HG03139 (cell line): ENCODE measurements at regions not wholly inside any gene's neighbourhood (a gene's known extent, or its start where the extent isn't known, plus 50 kb on each side); places are given as distances from the start of the nearest gene placed in this dataset.

Source experiments
- ATAC-seq: cut with Tn5 transposase; IDR thresholded peaks from one replicate; pipeline ENCODE4 v1.9.1; 2021; ENCODE audit not compliant: unreplicated experiment

DNA sequence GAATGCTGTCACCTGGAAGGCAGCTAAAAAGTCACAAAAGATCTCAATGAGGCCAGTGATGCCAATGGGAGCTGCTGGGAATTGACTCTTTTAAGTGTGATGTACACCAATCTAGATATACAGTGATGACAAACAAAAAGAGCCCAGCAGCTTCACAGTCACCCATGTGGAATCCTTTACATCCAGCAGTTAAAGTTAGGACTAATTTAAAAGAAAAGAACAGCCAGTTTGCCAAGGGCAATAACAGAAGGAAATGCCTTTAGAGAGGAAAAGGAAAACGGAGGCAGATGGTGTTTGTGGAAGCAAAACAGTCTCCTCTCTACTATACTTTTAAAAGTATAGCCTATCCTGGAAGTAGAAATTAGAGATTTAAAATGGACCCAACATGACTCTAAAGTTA is 873.5 kb downstream of the EPHA7 start:
- no peak for ATAC-seq

DNA sequence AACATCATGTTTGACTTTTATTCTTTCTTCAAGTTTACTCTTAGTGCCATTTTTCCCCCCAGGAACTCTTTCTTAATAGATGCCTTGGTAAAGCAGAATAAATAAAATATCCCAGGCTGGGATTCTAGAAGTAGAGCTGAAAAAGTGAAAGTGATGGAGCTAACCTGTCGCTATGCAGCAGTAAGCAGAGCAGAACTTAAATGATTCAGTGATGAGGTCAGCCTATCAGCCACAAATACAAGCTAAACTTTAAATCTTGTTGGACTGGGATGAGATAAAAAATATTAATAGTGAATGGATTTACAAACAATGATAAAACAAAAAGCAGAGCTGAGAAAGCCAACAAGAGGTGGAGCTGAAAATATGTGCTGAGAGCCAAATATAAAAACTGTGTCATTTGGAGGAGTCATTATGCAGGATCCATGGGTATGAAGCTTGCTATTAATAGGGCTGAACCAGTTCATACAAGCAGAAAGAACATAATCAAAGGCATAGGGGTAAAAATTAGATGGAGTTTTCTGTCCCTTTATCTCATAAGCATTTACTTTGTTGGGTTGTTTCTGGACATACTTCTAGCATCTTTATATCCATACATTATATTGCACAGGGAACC is 877.8 kb downstream of the EPHA7 start:
- no peak for ATAC-seq

DNA sequence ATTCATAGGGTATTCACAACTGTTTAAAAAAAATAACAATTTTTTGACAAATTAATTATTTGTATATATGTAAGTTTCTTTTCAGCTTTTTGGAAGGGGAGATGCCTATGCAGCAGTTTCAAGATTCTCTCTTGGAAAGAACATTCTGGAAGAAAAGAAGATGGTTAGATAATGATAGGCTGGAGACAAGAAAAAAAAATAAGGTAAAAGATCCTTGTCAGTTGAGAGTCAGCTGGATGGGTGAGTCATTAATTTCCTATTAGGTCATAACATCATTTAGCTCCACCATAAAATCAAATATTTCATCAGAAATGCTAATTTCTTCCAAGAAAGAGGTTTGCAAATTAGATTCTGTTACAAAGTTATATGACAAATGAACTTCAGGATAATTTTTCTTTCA is 880.4 kb downstream of the EPHA7 start:
- no peak for ATAC-seq

DNA sequence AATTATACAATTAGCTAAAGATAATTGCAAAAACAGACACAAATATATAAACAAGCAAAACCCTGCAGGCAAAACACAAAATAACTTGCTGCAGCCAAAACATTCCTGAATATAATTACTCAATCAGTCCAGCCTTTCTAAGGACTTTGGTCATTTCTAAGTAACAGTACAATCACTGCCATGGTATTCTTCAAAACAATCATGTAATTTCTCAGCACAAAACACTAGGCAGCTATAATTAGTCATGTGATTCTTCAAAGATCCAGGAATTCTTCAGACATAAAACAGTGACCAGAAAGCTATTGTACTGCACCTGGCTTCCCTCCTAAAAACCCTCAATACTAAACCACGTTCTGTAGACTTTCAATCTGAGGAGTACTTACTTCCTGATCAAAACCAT is 881.1 kb downstream of the EPHA7 start:
- ATAC-seq, result no peak

DNA sequence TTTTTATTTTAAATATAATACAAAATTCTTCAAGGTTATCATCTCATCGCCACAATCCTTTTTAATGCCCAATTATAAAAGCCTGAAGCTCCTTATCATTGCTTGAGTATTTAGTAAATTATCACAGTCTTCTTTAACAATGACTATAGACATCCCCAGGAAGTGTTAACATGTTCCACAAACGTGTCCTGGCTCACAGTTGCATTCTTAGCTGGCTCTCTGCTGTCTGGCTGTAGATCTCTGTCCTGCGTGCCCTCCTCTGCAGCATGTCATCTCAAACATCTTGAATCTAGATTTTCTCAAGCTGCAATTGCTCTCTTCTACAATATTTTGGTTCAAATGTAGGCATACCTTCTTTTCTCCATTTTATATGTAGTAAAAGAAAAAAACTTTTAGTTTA is 885.2 kb downstream of the EPHA7 start:
- ATAC-seq, result no peak

DNA sequence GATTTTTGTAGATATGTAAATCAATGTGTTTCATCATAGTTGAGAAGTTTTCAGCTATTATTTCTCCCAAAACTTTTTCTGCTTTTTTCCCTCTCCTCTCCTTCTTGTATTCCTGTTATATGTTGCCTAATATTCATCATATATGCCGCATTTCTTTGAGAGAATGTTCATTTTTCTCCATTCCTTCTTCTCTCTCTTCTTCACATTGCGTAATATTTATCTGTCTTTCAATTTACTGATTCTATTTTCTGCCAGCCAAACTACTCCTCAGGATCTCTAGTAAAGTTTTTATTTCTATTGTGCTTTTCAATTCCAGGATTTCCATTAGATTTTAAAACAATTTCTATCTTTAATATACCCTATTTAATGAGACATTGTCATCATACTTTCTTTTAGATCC is 896.8 kb downstream of the EPHA7 start:
- ATAC-seq, result no peak

DNA sequence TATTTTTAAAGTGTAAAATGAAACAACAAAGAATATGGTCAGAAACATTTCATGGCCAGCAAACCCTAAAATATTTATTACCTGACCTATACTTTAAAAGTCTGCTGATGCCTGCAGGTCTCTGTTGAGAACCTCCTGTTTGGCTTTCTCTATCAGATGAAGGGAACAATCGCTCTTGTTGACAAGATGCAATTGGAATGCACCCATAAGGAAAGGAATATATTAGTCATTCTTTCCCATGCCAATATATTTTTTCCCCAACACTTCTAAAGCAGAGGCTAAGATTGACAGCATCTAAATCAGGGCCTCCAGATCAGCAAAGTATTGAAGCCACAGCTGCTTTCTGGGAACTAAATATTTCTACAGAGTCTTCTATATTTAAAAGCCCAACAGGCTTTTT is 897.8 kb downstream of the EPHA7 start:
- ATAC-seq, result no peak

DNA sequence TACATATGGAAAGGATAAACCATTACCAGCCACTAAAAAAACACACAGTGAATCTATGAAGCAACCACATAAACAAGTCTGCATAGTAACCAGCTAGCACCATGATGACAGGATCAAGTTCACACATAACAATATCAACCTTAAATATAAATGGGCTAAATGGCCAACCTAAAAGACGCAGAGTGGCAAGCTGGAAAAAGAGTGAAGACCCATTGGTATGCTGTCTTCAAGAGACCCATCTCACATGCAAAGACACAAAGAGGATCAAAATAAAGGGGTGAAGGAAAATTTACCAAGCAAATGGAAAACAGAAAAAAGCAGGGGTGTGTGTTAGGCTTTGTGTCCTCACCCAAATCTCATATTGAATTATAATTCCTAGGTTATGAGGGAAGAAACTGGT is 909.2 kb downstream of the EPHA7 start:
- no peak for ATAC-seq

DNA sequence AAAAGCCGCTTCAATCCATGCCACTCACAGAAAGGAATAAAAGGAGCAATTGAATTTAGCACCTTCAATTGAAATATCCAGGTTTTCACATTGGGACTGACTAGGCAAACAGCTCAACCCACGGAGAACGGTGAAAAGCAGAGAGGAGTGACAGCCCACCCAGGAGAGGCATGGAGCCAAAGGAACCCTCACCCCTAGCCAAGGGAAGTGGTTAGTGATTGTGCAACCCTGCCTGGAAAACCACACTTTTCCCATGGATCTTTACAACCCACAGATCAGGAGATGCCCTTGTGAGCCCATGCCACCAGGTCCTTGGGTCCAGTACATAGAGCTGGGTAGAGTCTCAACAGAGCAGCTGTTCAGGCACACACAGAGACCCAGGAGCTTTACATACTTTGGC is 911.8 kb downstream of the EPHA7 start:
- ATAC-seq, result no peak

DNA sequence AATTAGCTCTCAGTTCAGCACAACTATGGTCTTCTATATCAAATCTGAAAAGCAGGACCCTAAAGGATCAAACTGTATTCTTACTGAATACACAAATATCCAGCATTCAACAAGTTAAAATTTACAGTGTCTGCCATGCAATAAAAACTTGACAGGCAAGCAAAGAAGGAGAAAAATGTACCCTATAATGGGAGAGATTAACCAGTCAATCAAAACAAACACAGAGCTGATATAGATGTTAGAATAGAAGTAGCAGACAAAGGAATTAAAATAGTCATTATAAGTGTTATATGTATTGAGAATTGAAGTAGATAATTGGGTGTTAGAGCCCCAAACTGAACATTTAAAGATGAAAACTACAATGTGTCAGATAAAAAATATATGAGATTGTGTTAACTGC is 914.9 kb downstream of the EPHA7 start:
- no peak for ATAC-seq

DNA sequence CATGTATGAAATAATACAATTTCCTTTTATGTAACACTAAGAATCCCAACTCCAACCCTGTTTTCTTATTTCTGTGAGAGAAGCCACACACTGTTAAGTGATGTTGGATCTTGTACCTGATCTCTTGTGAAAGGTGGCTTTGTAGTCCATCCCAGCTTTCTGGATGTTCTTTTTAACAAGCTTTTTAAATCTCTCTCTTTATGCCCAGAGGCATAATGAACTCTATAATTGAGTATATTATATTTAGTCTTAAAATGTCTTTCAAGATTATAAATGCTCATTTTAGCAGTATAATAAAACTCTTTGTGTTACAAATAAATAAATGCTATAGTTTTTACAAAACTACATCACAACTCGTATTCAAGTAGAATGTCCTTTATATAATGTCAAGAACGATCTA is 922.1 kb downstream of the EPHA7 start:
- ATAC-seq, result no peak

DNA sequence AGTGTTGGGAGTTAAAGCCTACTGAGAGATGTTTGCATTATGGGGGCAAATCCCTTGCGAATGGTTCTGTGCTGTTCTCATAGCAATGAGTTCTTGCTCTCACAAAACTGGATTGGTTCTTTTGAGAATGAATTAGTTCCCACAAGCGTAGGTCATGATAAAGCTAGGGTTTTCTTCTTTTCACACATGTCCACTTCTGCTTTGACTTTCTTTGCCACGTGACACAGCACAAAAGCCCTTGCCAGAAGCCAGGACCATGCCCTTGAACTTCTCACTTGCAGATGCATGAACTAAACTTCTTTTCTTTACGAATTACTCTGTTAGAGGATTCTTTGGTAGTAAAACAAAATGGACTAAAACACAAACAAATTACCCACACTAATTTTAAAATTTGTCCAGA is 922.8 kb downstream of the EPHA7 start:
- ATAC-seq, result no peak

DNA sequence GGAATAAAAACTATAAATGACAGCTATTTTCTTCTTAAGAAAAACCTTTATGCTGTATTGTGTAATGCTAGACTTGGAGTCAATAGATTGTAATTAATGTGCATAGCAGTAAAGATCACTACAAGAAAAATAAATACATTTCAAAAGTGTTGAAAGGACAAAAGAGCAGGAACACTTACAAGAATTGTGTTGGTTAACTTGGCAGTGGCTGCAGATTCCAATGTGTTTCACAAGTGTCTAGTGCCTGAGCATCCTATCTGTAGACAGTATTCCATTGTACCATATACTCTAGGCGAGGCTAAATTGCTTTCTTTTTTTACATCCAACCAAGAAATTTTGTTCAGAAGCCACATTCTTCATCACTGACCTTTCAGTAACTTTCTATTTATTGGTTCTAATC is 924.1 kb downstream of the EPHA7 start:
- no peak for ATAC-seq

DNA sequence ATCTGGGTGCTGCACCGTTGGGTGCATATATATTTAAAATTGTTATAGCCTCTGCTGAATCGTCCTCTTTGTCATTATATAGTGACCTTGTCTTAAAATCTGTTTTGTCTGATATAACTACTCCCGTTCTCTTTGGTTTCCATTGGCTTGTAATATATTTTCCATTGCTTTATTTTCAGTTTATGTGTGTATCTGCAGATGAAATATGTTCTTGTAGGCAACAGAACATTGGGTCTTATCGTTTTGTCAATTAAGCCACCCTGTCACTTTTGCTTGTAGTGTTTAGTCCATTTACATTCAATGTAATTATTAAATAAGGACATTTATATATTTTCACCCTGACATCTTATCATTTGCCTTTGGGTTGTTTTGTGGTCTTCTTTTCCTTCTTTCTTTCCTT is 933.9 kb downstream of the EPHA7 start:
- ATAC-seq, result no peak

DNA sequence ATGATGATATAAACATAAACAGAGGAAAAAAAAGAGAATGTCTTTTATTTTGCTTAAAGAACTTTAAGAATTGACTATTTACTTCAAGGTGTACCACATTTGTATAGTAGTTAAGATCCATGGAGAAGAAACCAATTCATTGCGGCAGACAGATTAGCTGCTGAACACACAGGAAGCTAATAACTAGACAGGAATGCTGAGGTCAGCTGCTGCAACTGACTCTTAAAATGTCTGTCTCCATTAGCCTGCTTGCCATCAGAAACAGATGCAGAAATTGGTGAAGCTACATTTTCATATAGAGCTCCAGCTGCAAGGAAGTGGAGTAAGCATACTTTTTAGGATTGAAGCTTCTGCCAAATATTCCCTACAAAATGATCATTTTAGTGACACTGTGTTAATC is 939.5 kb downstream of the EPHA7 start:
- ATAC-seq, result no peak

DNA sequence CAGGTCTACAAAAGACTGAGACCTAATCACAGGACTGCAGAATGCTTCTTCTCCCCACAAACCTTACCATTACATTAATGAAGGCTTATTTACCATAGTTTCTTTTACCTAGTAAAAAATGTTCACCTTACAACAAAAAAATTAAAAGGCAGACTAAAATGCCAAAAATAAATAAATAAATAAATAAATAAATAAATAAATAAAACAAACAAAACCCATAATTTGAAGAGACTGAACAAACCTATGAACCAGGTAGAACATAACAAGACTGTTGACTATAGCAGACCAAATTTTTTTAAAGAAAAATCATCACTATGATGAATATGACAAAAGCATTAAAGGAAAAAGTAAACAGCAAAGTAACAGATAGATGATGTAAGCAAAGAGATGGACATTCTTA is 946.3 kb downstream of the EPHA7 start:
- ATAC-seq, result no peak

DNA sequence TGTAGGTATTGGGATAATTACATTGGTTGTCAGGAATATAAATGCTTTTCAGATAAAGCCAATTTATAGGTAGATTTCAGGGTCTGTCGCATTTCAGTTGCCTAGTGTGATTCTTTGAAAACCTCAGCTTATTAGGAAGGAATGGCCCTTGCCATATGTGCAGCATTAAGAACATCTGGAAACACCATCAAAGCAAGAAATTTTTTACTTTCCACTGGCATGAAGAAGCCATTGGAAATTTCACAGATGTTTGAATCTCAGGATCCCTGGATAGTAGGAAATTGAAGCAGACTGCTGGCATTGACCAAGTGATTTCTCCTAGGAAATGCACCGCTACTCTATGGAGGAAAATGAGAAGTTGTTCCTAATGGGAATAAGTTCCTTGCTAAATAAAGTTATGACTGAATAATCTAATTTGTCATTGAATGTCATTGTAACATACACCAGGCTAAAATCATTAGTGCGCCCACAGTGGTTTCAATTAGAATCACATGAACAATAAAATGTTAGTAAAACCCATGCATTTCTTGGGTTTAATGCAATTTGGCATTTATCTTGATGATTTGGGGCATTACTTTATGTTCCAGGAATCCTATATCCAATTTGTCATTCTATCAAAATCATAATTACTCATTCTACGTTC is 950.1 kb downstream of the EPHA7 start:
- no peak for ATAC-seq

DNA sequence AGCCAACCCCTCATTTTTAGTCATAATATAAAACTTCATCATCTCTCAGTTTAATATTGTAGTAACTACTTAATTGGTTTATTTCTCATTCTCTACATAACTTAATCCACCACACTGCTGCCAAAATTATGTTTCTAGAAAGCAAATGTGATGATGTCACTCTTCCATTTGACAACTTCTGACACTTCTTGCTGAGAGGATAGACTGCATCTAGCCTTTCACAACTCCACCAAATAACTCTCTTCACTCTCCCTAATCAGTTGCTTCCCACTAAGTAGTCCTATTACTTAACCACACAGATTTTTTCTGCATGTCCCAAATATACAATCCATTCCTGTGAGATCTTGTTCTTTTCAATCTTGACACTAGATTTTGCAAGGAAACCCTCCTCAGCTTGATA is 951.3 kb downstream of the EPHA7 start:
- no peak for ATAC-seq

DNA sequence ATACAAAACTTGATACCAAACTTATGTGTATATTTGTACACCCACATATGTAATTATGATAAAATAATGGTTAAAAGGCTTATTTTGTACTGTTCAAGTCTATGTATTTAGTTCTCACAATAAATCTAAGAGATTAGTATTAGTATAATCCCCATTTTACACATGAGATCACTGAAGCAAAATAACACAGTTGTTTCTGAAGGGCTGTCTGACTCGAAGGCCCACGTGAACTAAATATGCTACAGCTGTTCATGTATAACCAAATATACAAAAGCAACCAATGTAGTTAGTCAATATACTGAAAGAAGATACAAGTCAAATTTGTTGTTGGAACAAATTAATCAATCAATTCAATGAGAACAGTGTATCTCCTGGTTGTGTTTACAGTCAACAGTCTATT is 959.2 kb downstream of the EPHA7 start:
- ATAC-seq, result no peak

DNA sequence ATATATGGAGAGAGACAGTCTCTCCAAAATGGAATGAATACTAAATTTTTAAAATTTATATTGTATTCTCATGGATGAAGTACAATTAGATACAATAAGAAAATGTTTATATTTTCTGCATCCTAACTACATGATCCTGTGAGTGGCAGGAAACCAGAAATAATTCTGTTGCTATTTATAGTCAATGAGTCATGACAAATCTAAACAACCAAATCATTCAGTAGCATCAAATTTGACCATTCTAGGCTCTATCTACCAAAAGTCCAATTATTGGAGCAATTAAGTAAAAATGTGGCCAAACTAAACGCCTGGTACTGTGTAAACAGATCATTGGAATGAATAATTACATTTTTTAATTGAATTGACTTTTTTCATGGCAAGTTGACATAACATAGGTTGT is 959.8 kb downstream of the EPHA7 start:
- no peak for ATAC-seq

DNA sequence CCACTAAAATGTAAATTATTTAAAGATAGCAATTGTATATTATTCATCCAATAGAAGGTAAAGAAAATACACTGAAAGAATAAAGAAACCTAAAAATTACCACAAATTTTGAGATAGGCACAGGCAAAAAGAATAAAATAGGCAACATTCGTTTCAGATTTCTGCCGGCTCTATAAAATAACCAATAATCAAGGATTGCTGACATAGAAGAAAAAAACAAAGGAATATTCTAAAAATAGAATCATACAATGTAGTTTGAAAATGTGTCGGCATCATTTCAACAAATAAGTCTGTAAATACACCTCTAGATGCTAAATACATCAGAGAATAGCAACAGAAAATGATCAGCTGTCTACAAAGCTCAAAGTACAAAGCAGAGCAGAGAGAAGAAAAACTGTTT is 973.3 kb downstream of the EPHA7 start:
- no peak for ATAC-seq

DNA sequence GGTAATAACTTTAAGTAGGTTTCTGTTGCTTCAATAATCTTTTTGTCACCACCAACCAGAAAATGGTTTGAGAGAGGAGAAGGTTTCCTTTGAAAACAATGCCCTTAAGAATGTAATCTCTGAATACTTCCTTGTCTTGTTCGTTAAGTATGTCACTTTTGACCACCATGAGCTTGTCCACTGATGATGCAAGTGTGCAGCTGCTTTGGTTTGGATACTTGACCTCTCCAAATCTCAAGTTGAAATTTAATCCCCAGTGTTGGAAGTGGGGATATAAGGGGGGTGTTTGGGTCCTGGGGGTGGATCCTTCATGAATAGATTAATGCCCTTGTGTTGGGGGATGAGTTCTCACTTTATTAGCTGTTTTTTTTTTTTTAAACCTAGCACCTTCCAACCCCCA is 985.4 kb downstream of the EPHA7 start:
- no peak for ATAC-seq

DNA sequence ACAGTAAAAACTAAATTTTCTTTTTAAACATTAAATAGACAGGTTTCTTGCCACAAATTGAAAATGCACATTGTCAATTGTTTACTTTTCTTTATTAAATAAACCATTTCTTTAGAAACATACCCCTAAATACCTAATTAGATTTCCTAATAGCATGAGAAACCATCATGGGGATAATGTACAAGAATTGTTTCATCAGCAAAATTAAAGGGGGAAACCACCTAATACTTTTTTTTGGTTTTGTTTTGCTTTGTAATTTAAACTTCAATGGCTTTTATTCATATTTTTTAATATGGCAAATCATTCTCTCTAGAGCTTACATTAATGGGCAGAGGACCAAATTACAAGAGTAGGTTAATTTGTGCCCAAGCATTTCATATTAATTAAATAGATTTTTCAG is 987.9 kb downstream of the EPHA7 start:
- no peak for ATAC-seq
